ENCODE measurements at regions not wholly inside any gene's neighbourhood (a gene's known extent, or its start where the extent isn't known, plus 50 kb on each side); places are given as distances from the start of the nearest gene placed in this dataset.

DNA sequence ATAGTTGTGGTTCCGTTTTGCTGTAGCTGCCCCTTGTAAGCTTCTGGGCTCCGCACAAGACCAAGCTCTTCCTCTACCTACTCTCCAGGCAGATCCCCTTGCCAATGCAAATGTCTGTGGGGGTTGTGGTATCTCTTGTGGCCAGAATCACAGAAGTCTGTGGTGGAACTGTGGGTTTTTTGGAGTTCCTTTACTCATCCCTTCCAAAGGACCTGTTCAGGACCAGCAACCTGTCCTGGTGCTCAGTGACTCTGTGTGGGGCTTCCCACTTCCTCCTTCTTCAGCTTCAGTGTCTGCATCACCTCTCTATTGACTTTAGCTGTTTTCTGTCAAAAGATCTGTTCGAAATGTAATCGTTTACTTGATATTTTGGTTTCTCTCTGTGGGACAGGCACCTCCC, 441.3 kb upstream of the ADAMTSL1 start:
- POLR2A ChIA-PET, result no interaction called here
- intact Hi-C loops (cut with micrococcal nuclease), result no loop called here
- Histone ChIP-seq H3K9me3 (ENCODE audit: control insufficient read depth in 1 of 2, insufficient read depth in 1 of 2, low read depth in 1 of 2, low read length in 2 of 2) (peaks cover 0 to 4% of the 10 kb centered on the region in 2 experiments; a peak in 2 of 4 replicates), H3K27ac (ENCODE audit: low read depth, low read length) (no peak overlapping the region), H3K4me3 (replicated peaks in 1 of 2; ENCODE audit: low read depth in 1 of 2, low read length in 2 of 2) (no peak overlapping the region), H3K79me2 (ENCODE audit: insufficient read depth, low read length) (no peaks in the 10 kb centered on the region), H3K36me3 (ENCODE audit: control insufficient read depth in 1 of 2, insufficient read depth in 2 of 2, low read length in 2 of 2) (no peaks in the 10 kb centered on the region), H2AFZ (ENCODE audit: low read depth, low read length, poor library complexity, severe bottlenecking) (no peak overlapping the region), H3K4me1 (ENCODE audit: control insufficient read depth in 1 of 2, insufficient read depth in 2 of 2, low read length in 2 of 2) (no peaks in the 10 kb centered on the region), H3K27me3 (ENCODE audit: insufficient read depth, low read length) (no peaks in the 10 kb centered on the region), H3K4me2 (ENCODE audit: low read length) (no peak overlapping the region), H3K9me2 (ENCODE audit: insufficient read depth) (no peaks in the 10 kb centered on the region), H4K20me1 (ENCODE audit: insufficient read depth) (no peaks in the 10 kb centered on the region), H3K9ac (ENCODE audit: low read length) (no peak overlapping the region)
- TF ChIP-seq EGR1 (IDR thresholded peaks at IDR 0.05; ENCODE audit: low read depth) (no peak), ELF1 (IDR thresholded peaks at IDR 0.05; ENCODE audit: borderline replicate concordance, low read depth) (no peak), EZH2 (IDR thresholded peaks at IDR 0.05) (no peak), SP1 (IDR thresholded peaks at IDR 0.05; ENCODE audit: low read depth) (no peak), SIN3A (IDR thresholded peaks at IDR 0.05; ENCODE audit: low read depth) (no peak), POLR2A (IDR thresholded peaks at IDR 0.05; ENCODE audit: borderline replicate concordance, extremely low read depth, insufficient read depth, insufficient read length) (no peak), POLR2AphosphoS5 (IDR thresholded peaks at IDR 0.05; ENCODE audit: low read depth, low read length) (no peak), SRF (IDR thresholded peaks at IDR 0.05; ENCODE audit: low read depth) (no peak), JUND (IDR thresholded peaks at IDR 0.05) (no peak), ZFX (IDR thresholded peaks at IDR 0.05) (no peak), RAD21 (IDR thresholded peaks at IDR 0.05; ENCODE audit: low read depth) (no peak), TCF7L2 (IDR thresholded peaks at IDR 0.05; ENCODE audit: borderline replicate concordance, extremely low read depth, insufficient read depth, insufficient read length) (no peak), EZH2phosphoT487 (IDR thresholded peaks at IDR 0.05; ENCODE audit: borderline replicate concordance) (no peak), ZBTB33 (IDR thresholded peaks at IDR 0.05; ENCODE audit: extremely low read depth, insufficient replicate concordance, low read length) (no peak), FOSL1 (IDR thresholded peaks at IDR 0.05; ENCODE audit: low read depth) (no peak), YY1 (IDR thresholded peaks at IDR 0.05; ENCODE audit: extremely low read depth, insufficient replicate concordance, low read depth, low read length) (no peak)
- TF ChIP-seq, protein P1, sequence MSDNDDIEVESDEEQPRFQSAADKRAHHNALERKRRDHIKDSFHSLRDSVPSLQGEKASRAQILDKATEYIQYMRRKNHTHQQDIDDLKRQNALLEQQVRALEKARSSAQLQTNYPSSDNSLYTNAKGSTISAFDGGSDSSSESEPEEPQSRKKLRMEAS (IDR thresholded peaks at IDR 0.05), result no peak
- TF ChIP-seq, protein P2, sequence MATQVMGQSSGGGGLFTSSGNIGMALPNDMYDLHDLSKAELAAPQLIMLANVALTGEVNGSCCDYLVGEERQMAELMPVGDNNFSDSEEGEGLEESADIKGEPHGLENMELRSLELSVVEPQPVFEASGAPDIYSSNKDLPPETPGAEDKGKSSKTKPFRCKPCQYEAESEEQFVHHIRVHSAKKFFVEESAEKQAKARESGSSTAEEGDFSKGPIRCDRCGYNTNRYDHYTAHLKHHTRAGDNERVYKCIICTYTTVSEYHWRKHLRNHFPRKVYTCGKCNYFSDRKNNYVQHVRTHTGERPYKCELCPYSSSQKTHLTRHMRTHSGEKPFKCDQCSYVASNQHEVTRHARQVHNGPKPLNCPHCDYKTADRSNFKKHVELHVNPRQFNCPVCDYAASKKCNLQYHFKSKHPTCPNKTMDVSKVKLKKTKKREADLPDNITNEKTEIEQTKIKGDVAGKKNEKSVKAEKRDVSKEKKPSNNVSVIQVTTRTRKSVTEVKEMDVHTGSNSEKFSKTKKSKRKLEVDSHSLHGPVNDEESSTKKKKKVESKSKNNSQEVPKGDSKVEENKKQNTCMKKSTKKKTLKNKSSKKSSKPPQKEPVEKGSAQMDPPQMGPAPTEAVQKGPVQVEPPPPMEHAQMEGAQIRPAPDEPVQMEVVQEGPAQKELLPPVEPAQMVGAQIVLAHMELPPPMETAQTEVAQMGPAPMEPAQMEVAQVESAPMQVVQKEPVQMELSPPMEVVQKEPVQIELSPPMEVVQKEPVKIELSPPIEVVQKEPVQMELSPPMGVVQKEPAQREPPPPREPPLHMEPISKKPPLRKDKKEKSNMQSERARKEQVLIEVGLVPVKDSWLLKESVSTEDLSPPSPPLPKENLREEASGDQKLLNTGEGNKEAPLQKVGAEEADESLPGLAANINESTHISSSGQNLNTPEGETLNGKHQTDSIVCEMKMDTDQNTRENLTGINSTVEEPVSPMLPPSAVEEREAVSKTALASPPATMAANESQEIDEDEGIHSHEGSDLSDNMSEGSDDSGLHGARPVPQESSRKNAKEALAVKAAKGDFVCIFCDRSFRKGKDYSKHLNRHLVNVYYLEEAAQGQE (IDR thresholded peaks at IDR 0.05; ENCODE audit: low read depth), result no peak
- BruUV-seq (replicated peaks), result no TSS peak
- CTCF ChIA-PET, result no interaction called here
- DNase-seq (ENCODE audit: low read depth, low spot score) (no peak), ATAC-seq (no peak)
- RAD21 ChIA-PET (ENCODE audit: low non-redundant PET in 1 of 2, low total read pairs in 2 of 2, uncharacterized antibody in 2 of 2, unreplicated experiment in 2 of 2), result no interaction called here
